Stimulated activated CD8-positive, alpha-beta memory T cell treated with anti-CD3 and anti-CD28 coated beads, Interleukin-4, amount 100 ng/mL, for 1 hour (primary cell): ENCODE measurements at regions not wholly inside any gene's neighbourhood (a gene's known extent, or its start where the extent isn't known, plus 50 kb on each side); places are given as distances from the start of the nearest gene placed in this dataset.
"Not testable (repeated sequence)": the region's sequence is repeated elsewhere in the genome, so short reads cannot be mapped to it uniquely, and the experiment has no call there.

Experiments used
- DNase-seq, 2 donors: peaks; one replicate each; pipeline ENCODE4 v3.0.0-alpha.2; 2020; ENCODE audit warnings: low read depth in 2 of 2, low spot score in 1 of 2

GRCh38 chr13:24617256-24618010 is 62.8 kb upstream of the ATP12A start:
- DNase-seq: no peak

GRCh38 chr13:24618011-24618955 is 61.9 kb upstream of the ATP12A start:
- peak; percentile 45 to 58 for DNase-seq

GRCh38 chr13:24619282-24619681 is 60.9 kb upstream of the ATP12A start:
- DNase-seq: no peak

GRCh38 chr13:24622481-24623148 is 57.6 kb upstream of the ATP12A start:
- not testable (repeated sequence) for DNase-seq

- no peak for DNase-seq
Observed at GRCh38 chr13:24623149-24623665, 57.0 kb upstream of the ATP12A start.

- DNase-seq: no peak
Observed at GRCh38 chr13:24624363-24624762, 55.8 kb upstream of the ATP12A start.

GRCh38 chr13:24624801-24625231 is 55.4 kb upstream of the ATP12A start:
- no peak for DNase-seq

- DNase-seq: no peak
Observed at GRCh38 chr13:24625331-24625731, 54.9 kb upstream of the ATP12A start.

GRCh38 chr13:24625870-24626849 is 54.0 kb upstream of the ATP12A start:
- DNase-seq: no peak

GRCh38 chr13:24627090-24627714 is 53.0 kb upstream of the ATP12A start:
- DNase-seq: no peak

GRCh38 chr13:24627946-24628345 is 52.3 kb upstream of the ATP12A start:
- no peak for DNase-seq

- DNase-seq: no peak
Observed at GRCh38 chr13:24629320-24629719, 50.9 kb upstream of the ATP12A start.

GRCh38 chr13:24630121-24630520 is 50.1 kb upstream of the ATP12A start:
- no peak for DNase-seq
